GM19238 (cell line): ENCODE measurements at regions not wholly inside any gene's neighbourhood (a gene's known extent, or its start where the extent isn't known, plus 50 kb on each side); places are given as distances from the start of the nearest gene placed in this dataset.

Source experiments
- DNase-seq: peaks from one replicate; pipeline ENCODE4 v3.0.0; 2011; ENCODE audit warnings: low spot score; ENCODE audit not compliant: insufficient read length

GRCh38 chr14:38774162-38774561 lies 328.9 kb downstream of the SEC23A start:
- no peak for DNase-seq

- no peak for DNase-seq
These were observed 332.8 kb downstream of the SEC23A start for GRCh38 chr14:38770251-38770650.

GRCh38 chr14:38762845-38763244 lies 340.2 kb downstream of the SEC23A start:
- DNase-seq = no peak

- DNase-seq = no peak
These were observed 340.6 kb downstream of the SEC23A start for GRCh38 chr14:38762426-38762825.

GRCh38 chr14:38761033-38761432 lies 342.0 kb downstream of the SEC23A start:
- DNase-seq = no peak

GRCh38 chr14:38758661-38759060 lies 344.4 kb downstream of the SEC23A start:
- DNase-seq = no peak

GRCh38 chr14:38755036-38755435 lies 348.0 kb downstream of the SEC23A start:
- no peak for DNase-seq

GRCh38 chr14:38752750-38753149 lies 350.3 kb downstream of the SEC23A start:
- no peak for DNase-seq

- DNase-seq = no peak
These were observed 350.7 kb downstream of the SEC23A start for GRCh38 chr14:38752341-38752740.

- no peak for DNase-seq
These were observed 351.6 kb downstream of the SEC23A start for GRCh38 chr14:38751459-38751858.

- no peak for DNase-seq
These were observed 353.1 kb downstream of the SEC23A start for GRCh38 chr14:38749936-38750335.

GRCh38 chr14:38745861-38746260 lies 357.2 kb downstream of the SEC23A start:
- no peak for DNase-seq

GRCh38 chr14:38743966-38744584 lies 359.0 kb downstream of the SEC23A start:
- DNase-seq = no peak

- no peak for DNase-seq
These were observed 365.2 kb downstream of the SEC23A start for GRCh38 chr14:38737686-38738407.

- no peak for DNase-seq
These were observed 368.0 kb downstream of the SEC23A start for GRCh38 chr14:38735005-38735404.

- DNase-seq = no peak
These were observed 371.1 kb downstream of the SEC23A start for GRCh38 chr14:38731962-38732361.

- no peak for DNase-seq
These were observed 372.6 kb downstream of the SEC23A start for GRCh38 chr14:38730420-38730819.

- DNase-seq = no peak
These were observed 375.3 kb downstream of the SEC23A start for GRCh38 chr14:38727731-38728130.

- no peak for DNase-seq
These were observed 378.4 kb downstream of the SEC23A start for GRCh38 chr14:38724621-38725020.

GRCh38 chr14:38723959-38724358 lies 379.1 kb downstream of the SEC23A start:
- DNase-seq = no peak

GRCh38 chr14:38723277-38723676 lies 379.8 kb downstream of the SEC23A start:
- DNase-seq = no peak

- peak; percentile 11 for DNase-seq
These were observed 381.1 kb downstream of the SEC23A start for GRCh38 chr14:38721822-38722431.

GRCh38 chr14:38718519-38718918 lies 384.5 kb downstream of the SEC23A start:
- no peak for DNase-seq
